Kidney (tissue), 13 donors: ENCODE measurements at regions not wholly inside any gene's neighbourhood (a gene's known extent, or its start where the extent isn't known, plus 50 kb on each side); places are given as distances from the start of the nearest gene placed in this dataset.

ENCODE experiments used
- DNase-seq, 5 donors: peaks; one replicate each; pipeline ENCODE4 v3.0.0-alpha.2; 2013 to 2020
- FAIRE-seq: peaks from 2 replicates; lab custom pipeline; 2012; peaks lifted over from hg19 to GRCh38; lab: Jason Lieb, UNC
- H3K27ac ChIP-seq, 2 donors: one replicate each; pipeline ENCODE4 v1.7.0; 2013; ENCODE audit warnings: low read depth in 2 of 2, low read length in 2 of 2, inconsistent platforms in 1 of 2
- H3K27me3 ChIP-seq: one replicate; pipeline ENCODE4 v1.7.1; 2013; ENCODE audit warnings: low read length, inconsistent platforms; ENCODE audit not compliant: control insufficient read depth, insufficient read depth
- H3K36me3 ChIP-seq, 3 donors: one replicate each; pipeline versions ENCODE4 v1.7.0 to v1.7.1; 2013; ENCODE audit warnings: low read length in 3 of 3, control low read depth in 1 of 3, inconsistent platforms in 1 of 3; ENCODE audit not compliant: insufficient read depth in 3 of 3, control insufficient read depth in 2 of 3
- H3K4me1 ChIP-seq, 3 donors: one replicate each; pipeline versions ENCODE4 v1.7.0 to v1.7.1; 2013; ENCODE audit warnings: low read length in 3 of 3, inconsistent platforms in 1 of 3, low read depth in 1 of 3; ENCODE audit not compliant: control insufficient read depth in 2 of 3, insufficient read depth in 2 of 3
- H3K4me3 ChIP-seq, 3 donors: one replicate each; pipeline versions ENCODE4 v1.7.0 to v1.8.1; 2013; ENCODE audit warnings: low read length in 3 of 3, control low read depth in 1 of 3, inconsistent platforms in 1 of 3
- H3K9ac ChIP-seq, 3 donors: one replicate each; pipeline versions ENCODE4 v1.7.0 to v1.7.1; 2013; ENCODE audit warnings: low read length in 3 of 3, control low read depth in 1 of 3, inconsistent platforms in 1 of 3
- H3K9me3 ChIP-seq, 3 donors: one replicate each; pipeline versions ENCODE4 v1.7.0 to v1.7.1; 2013; ENCODE audit warnings: low read length in 3 of 3, control low read depth in 1 of 3, inconsistent platforms in 1 of 3; ENCODE audit not compliant: control insufficient read depth in 2 of 3, insufficient read depth in 1 of 3
- CTCF ChIP-seq: IDR thresholded peaks from 3 replicates; pipeline ENCODE4 v1.5.1; 2012; ENCODE audit warnings: mild to moderate bottlenecking, moderate library complexity, borderline replicate concordance; ENCODE audit not compliant: insufficient read depth; ENCODE audit errors: extremely low read depth
- intact Hi-C: fragments of 100-400 bp; cut with DNase I; formaldehyde crosslinking; loops from one replicate; pipeline ENCODE4 v1.11.1; 2022
- donor health status: control.
- donor health status: control.
- donor health status: control.
- donor health status: control.
- donor health status: control.
- donor health status: DM: yes; HTN: yes; CAD: no.
- donor health status: Normal renal cell carcinoma (clear cell type).

DNA sequence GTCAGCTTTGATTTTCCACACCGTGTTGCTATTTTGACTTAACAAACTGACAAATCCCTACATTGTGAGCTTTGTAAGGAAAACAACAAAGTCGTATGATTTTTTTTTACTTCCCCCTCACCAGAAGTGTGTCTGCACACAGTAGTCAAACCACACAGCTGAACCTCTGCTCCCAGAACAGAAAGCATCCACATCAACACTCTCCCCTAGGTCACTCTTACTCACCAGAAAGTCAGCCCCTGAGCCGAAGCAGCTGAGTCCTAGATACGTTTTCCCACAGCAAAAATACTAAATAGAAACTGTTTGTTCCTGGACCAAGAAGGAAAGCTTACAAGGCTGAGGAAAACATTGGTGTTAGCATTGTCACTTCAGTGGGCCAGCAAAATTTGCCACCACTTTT lies 305.7 kb downstream of the DHX15 start:
- no peak for FAIRE-seq
- no peak for TF ChIP-seq CTCF
- Histone ChIP-seq H3K9me3 (no peaks in the 10 kb centered on the region), H3K4me1 (no peaks in the 10 kb centered on the region), H3K27me3 (no peaks in the 10 kb centered on the region), H3K27ac (no peak overlapping the region), H3K9ac (no peak overlapping the region), H3K4me3 (no peak overlapping the region), H3K36me3 (no peaks in the 10 kb centered on the region)
- DNase-seq = no peak
- intact Hi-C loops = no loop called here

DNA sequence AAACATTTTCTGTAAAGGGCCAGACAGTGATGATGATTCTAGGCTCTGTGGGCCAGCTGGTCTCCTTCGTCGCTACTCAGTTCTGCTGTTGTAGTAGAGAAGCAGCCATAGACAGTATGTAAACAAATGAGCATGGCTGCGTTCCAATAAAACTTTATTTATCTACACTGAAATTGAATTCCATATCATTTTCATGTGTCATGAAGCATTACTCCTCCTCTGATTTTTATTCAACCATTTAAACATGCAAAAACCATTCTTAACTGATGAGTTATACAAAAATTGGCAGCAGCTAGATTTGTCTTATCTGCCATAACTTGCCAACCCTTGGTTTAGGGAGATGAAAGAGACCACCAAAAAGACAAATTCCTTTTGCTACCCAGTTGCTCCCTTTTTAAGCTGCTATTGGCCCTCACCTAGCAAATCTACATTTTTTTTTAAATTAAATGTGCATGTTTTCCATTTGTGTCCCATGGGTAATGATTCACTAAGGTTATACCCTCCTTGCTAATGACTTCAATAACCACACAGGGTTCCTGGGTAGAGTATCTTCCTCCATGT lies 309.9 kb downstream of the DHX15 start:
- FAIRE-seq = no peak

DNA sequence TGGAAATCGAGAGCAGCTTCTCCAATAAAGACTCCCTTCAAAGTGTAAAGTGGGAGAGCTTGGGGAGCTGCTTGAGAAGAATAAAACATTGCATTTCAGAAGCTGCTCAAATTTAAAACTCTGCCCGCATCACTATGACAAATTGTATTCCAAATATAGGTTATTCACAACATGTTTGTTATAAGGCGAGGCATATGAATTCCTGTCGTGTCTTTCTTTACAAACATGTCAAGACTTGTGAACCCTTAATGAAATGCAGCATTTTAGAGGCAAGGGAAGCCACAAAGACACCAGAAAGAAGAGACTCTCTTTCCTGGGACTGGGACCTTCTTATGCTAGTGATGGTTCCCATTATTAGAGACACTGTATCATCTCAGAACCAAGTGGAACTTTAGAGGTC lies 311.2 kb downstream of the DHX15 start:
- Histone ChIP-seq H3K27me3 (no peaks in the 10 kb centered on the region), H3K27ac (no peak overlapping the region), H3K4me3 (no peak overlapping the region), H3K9ac (no peak overlapping the region), H3K36me3 (no peaks in the 10 kb centered on the region), H3K4me1 (no peaks in the 10 kb centered on the region), H3K9me3 (no peaks in the 10 kb centered on the region)
- intact Hi-C loops = no loop called here
- FAIRE-seq (no peak), DNase-seq (no peak)
- TF ChIP-seq CTCF = no peak

More for the DNA sequence above, 309.9 kb downstream of the DHX15 start:
- Histone ChIP-seq H3K9me3 (no peaks in the 10 kb centered on the region), H3K4me3 (no peak overlapping the region), H3K4me1 (no peaks in the 10 kb centered on the region), H3K36me3 (no peaks in the 10 kb centered on the region), H3K27me3 (no peaks in the 10 kb centered on the region), H3K27ac (no peak overlapping the region), H3K9ac (no peak overlapping the region)
- DNase-seq = no peak
- intact Hi-C loops = no loop called here
- no peak for TF ChIP-seq CTCF
